Stimulated activated CD4-positive, alpha-beta T cell treated with anti-CD3 and anti-CD28 coated beads, Interleukin-1b, Interleukin-23, amount 100 ng/mL, for 48 hours (primary cell): ENCODE measurements at regions not wholly inside any gene's neighbourhood (a gene's known extent, or its start where the extent isn't known, plus 50 kb on each side); places are given as distances from the start of the nearest gene placed in this dataset.
"Not testable (repeated sequence)": the region's sequence is repeated elsewhere in the genome, so short reads cannot be mapped to it uniquely, and the experiment has no call there.

Experiments
- DNase-seq: peaks from one replicate; pipeline ENCODE4 v3.0.0-alpha.2; 2020

DNA sequence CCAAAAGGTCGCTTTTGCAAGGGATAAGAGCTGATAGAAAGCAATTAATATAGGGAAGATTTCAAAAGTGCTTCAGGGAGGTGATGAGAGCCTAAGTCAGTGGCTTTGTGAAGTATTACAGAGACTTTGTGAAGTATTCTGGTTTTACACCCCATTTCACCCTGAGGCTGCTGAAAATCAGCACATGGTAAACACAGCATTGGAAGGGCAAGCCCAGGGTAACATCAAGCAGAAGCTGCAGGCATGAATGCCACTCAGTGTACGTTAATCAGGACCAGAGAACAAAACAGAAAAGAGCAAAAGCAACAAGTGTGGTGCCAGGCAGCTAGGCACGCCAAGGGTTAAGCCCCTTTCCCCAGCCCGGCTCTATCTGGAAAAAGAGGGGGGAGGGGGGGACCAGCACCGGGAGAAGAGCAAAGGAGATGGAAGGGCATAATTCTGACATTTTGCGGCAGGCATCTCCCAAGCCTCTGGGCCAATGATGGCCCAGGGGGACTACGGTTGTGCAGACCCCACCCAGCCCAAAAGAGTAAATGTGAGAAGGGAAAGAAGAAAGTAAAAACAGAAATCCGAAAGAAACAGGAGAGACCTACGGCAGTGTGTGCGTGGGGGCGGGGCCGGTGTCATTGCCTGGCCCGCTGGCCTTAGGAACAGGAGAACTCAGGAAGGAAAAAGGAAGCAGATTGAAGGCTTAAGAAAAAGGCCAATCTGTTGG, 58.9 kb downstream of the DHRS2 start:
- no peak for DNase-seq

DNA sequence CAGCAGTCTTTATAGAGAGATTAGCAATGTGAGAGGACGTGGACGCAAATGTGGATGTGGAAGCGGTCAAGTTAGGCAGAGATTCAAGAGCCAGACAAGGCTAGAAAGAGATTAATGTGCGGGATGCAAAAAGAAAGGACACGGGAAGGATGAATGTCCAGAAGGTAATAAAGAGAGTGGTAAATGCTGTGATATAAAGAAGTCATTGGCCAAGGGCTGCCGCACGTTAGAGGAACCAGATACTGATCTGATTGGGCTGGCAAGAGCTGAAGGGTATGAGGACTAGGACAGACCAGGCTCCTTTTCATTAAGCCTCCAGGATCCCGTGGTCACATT, 59.5 kb downstream of the DHRS2 start:
- no peak for DNase-seq

DNA sequence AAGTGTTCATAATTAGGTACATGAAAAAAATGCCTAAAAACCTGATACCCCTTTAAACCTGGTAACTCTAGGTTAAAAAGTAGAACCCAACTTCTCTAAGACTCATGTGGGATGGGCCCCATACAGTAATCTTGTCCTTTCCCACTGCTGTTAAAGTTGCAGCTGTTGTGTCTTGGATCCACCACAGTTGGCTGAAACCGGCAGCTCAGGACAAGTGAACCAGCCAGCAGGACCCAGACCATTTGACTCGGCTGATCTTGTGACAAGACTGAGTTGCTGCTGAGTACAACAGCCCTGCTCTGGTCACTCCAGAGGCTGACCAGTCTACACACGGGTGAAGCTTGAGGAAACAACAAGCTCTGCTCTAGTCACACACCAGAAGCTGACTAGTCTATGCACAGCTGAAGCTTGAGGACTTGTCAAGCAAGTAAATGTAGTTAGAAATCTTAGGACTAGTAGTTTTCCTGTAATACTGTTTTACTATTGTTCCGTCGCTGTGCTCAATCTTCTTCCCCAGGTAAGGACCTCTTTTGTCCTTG, 60.6 kb downstream of the DHRS2 start:
- no peak for DNase-seq

DNA sequence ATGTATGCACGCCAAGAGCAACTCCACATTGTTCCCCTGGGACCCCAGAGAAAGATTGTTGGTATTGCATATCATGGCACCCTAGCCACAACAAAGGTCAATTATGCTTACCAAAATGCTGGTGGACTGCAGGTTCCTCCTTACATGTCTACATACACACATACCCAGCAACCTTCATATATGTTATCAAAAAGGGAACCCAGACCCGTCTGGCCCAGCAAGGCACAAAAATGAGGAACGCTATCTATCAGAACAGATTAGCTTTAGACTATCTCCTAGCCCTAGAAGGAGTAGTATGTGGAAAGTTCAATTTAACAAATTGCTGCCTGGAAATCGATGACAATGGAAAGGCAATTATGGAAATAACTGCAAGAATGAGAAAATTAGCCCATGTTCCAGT, 61.5 kb downstream of the DHRS2 start:
- no peak for DNase-seq

GRCh38 chr14:23702656-23703426, 66.7 kb downstream of the DHRS2 start:
- no peak for DNase-seq

- no peak for DNase-seq
Measured at GRCh38 chr14:23704890-23705289, 68.7 kb downstream of the DHRS2 start.

- DNase-seq = no peak
Measured at GRCh38 chr14:23707415-23707814, 71.3 kb downstream of the DHRS2 start.

GRCh38 chr14:23708343-23708742, 72.2 kb downstream of the DHRS2 start:
- DNase-seq = no peak

DNA sequence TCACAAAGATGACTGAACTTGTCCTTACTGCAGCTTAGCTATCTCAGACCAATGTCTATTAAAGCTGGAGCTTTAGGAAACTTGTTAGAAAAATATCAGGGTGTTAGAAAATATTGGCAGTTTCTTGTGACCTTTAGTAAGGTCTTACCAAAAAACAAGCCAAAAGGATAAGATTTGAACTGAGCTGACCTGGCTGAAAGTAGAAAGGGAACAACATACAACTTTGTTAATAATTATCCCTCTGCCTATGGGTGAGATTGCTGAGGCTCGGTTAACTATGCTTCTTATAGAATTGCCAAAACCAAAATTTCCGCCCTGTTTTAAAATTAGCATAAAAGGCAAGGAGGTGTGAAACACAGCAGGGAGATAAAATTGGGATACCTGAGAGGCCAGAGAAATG, 73.8 kb downstream of the DHRS2 start:
- DNase-seq = no peak

GRCh38 chr14:23712287-23712686, 76.1 kb downstream of the DHRS2 start:
- DNase-seq = no peak

GRCh38 chr14:23719225-23719985, 83.2 kb downstream of the DHRS2 start:
- no peak for DNase-seq

GRCh38 chr14:23722675-23723074, 86.5 kb downstream of the DHRS2 start:
- no peak for DNase-seq

DNA sequence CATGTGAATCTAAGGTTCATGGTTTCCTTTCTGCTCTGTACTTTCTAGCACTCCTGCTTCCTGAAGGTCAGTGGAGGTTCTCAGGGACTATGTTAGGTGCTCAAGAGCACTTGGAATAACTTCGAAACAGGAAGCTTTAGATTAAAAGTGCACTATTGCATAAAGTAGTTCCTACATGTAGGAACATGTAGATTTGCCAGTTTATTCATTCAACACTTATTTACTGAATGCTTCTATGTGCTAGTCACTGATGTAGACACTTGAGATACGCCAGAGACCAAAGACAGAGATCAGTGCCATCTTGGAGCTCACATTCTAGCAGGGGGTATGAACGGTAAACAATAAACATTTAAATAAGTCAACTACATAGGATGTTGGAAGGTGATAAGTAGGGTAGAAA, 87.7 kb downstream of the DHRS2 start:
- no peak for DNase-seq

DNA sequence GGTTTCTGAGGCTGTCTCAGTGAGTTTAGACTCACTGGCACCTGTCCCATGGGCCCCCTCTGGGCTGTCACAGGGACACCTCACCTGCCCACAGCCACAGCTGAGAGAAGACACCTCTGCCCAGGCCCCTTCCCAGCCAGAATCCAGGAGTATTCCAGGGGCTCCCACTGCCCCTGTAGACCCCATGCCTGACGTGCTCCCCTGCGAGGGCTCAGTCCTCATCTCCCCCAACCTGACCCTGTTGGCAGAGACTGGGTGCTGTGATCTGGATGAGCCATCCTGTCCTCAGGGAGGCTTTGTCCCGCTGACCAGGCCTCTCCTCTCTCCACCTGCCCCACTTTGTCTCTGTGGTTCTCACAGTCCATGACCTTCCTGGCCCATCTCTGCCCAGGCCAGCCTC, 89.4 kb downstream of the DHRS2 start:
- DNase-seq = no peak

DNA sequence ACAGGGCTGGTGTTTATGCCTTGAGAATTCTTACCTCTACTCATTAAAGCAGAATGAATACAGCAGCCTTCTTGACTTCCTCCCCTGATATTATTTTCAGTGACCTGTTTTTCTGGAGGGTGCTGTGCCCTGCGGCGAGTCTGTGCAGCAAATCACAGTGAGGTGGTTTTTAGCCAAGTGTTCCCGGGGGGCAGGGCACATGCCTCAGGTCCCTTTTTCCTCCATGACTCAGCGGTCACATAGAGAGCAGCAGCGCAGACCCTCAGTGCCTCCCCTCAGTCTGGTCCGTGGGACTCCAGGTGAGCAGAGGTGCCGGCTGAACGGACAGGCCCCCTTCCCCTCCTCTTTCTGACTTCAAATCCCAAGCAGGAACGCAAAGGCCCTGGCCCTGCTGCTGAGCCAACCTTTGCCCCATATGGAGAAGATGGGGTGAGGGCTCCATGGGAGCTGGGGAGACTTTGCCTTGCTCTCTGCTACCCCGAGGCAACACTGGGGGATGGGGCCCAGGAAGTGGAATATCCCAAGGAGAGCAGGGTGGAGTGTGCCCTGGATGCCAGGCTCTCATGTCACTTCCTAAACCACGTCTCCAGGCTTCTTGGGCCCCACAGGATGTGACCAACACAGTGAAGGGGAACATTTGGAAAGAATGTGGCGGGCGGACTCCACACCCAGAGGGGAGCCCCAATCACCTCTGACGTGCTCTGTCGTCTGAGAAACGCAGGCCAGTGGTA, 90.0 kb downstream of the DHRS2 start:
- no peak for DNase-seq

- no peak for DNase-seq
Measured at GRCh38 chr14:23727566-23728335, 91.6 kb downstream of the DHRS2 start.

DNA sequence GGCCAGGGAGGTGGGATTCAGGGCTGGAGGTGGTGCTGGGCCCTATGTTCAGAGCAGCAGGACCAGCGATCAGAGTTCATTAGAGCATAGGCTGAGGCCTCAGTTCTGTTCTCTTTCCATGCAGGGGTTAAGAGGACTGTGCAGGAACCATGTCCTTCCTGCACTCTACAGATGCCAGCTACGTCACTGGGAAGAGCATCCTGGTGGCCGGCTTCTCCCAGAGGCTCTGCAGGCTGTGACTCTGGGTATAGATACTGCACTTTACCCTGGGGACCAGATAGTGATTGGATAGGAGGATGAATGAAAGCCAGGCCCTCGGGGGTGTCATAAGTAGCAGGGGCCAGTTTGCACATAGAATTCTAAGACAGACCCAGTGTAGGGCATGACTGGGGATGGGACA, 92.6 kb downstream of the DHRS2 start:
- no peak for DNase-seq

GRCh38 chr14:23729720-23730387, 93.7 kb downstream of the DHRS2 start:
- no peak for DNase-seq

DNA sequence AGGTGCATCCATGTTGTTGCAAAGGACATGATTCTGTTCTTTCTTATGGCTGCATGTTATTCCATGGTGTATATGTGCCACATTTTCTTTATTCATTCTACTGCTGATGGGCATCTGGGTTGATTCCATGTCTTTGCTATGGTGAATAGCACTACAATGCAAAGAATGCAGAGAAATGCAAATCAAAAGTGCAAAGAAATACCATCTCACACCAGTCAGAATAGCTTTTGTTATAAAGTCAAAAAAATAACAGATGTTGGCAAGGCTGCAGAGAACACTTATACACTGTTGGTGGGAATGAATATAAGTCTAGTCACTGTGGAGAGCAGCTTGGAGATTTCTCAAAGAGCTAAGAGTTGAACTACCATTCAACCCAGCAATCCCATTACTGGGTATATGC, 99.2 kb downstream of the DHRS2 start:
- no peak for DNase-seq

- not testable (repeated sequence) for DNase-seq
Measured at GRCh38 chr14:23744368-23744767, 108.2 kb downstream of the DHRS2 start.

- DNase-seq = no peak
Measured at GRCh38 chr14:23750357-23750756, 114.2 kb downstream of the DHRS2 start.

GRCh38 chr14:23751616-23752015, 115.5 kb downstream of the DHRS2 start:
- no peak for DNase-seq
